ENCODE measurements at regions not wholly inside any gene's neighbourhood (a gene's known extent, or its start where the extent isn't known, plus 50 kb on each side); places are given as distances from the start of the nearest gene placed in this dataset.
"Not testable (repeated sequence)": the region's sequence is repeated elsewhere in the genome, so short reads cannot be mapped to it uniquely, and the experiment has no call there.

- no peak for DNase-seq (ENCODE audit: low read depth in 4 of 4, low spot score in 3 of 4)
These were observed 94.0 kb upstream of the ABCA1 start for GRCh38 chr9:105021917-105022316.

- DNase-seq (ENCODE audit: low read depth in 4 of 4, low spot score in 3 of 4), result not testable (repeated sequence)
These were observed 94.6 kb upstream of the ABCA1 start for GRCh38 chr9:105022545-105022944.

- DNase-seq (ENCODE audit: low read depth in 4 of 4, low spot score in 3 of 4), result no peak
These were observed 95.8 kb upstream of the ABCA1 start for GRCh38 chr9:105023788-105024187.

GRCh38 chr9:105024529-105024928 is 96.6 kb upstream of the ABCA1 start:
- no peak for DNase-seq (ENCODE audit: low read depth in 4 of 4, low spot score in 3 of 4)

GRCh38 chr9:105026451-105026850 is 98.5 kb upstream of the ABCA1 start:
- DNase-seq (ENCODE audit: low read depth in 4 of 4, low spot score in 3 of 4), result no peak

GRCh38 chr9:105027084-105027483 is 99.1 kb upstream of the ABCA1 start:
- DNase-seq (ENCODE audit: low read depth in 4 of 4, low spot score in 3 of 4), result no peak

GRCh38 chr9:105030285-105030684 is 102.3 kb upstream of the ABCA1 start:
- DNase-seq (ENCODE audit: low read depth in 4 of 4, low spot score in 3 of 4), result no peak

GRCh38 chr9:105037139-105037538 is 109.2 kb upstream of the ABCA1 start:
- DNase-seq (ENCODE audit: low read depth in 4 of 4, low spot score in 3 of 4), result no peak

- DNase-seq (ENCODE audit: low read depth in 4 of 4, low spot score in 3 of 4), result no peak
These were observed 110.1 kb upstream of the ABCA1 start for GRCh38 chr9:105038051-105038450.

- DNase-seq (ENCODE audit: low read depth in 4 of 4, low spot score in 3 of 4), result no peak
These were observed 111.3 kb upstream of the ABCA1 start for GRCh38 chr9:105039175-105039799.

- DNase-seq (ENCODE audit: low read depth in 4 of 4, low spot score in 3 of 4), result no peak
These were observed 115.5 kb upstream of the ABCA1 start for GRCh38 chr9:105043370-105043936.

GRCh38 chr9:105044518-105044917 is 116.6 kb upstream of the ABCA1 start:
- DNase-seq (ENCODE audit: low read depth in 4 of 4, low spot score in 3 of 4), result no peak

- DNase-seq (ENCODE audit: low read depth in 4 of 4, low spot score in 3 of 4), result no peak
These were observed 119.2 kb upstream of the ABCA1 start for GRCh38 chr9:105046907-105047741.

GRCh38 chr9:105047742-105048041 is 119.7 kb upstream of the ABCA1 start:
- DNase-seq (ENCODE audit: low read depth in 4 of 4, low spot score in 3 of 4), result no peak

- no peak for DNase-seq (ENCODE audit: low read depth in 4 of 4, low spot score in 3 of 4)
These were observed 120.4 kb upstream of the ABCA1 start for GRCh38 chr9:105048331-105048730.

- no peak for DNase-seq (ENCODE audit: low read depth in 4 of 4, low spot score in 3 of 4)
These were observed 122.3 kb upstream of the ABCA1 start for GRCh38 chr9:105050296-105050695.

- DNase-seq (ENCODE audit: low read depth in 4 of 4, low spot score in 3 of 4), result no peak
These were observed 123.9 kb upstream of the ABCA1 start for GRCh38 chr9:105051897-105052296.

GRCh38 chr9:105052346-105052745 is 124.4 kb upstream of the ABCA1 start:
- no peak for DNase-seq (ENCODE audit: low read depth in 4 of 4, low spot score in 3 of 4)

GRCh38 chr9:105053209-105053652 is 125.3 kb upstream of the ABCA1 start:
- DNase-seq (ENCODE audit: low read depth in 4 of 4, low spot score in 3 of 4), result no peak

- DNase-seq (ENCODE audit: low read depth in 4 of 4, low spot score in 3 of 4), result no peak
These were observed 126.5 kb upstream of the ABCA1 start for GRCh38 chr9:105054491-105054890.

- no peak for DNase-seq (ENCODE audit: low read depth in 4 of 4, low spot score in 3 of 4)
These were observed 128.0 kb upstream of the ABCA1 start for GRCh38 chr9:105055917-105056316.

- no peak for DNase-seq (ENCODE audit: low read depth in 4 of 4, low spot score in 3 of 4)
These were observed 129.6 kb upstream of the ABCA1 start for GRCh38 chr9:105057551-105057950.

All from left renal pelvis (tissue), 4 donors.